ENCODE measurements at regions not wholly inside any gene's neighbourhood (a gene's known extent, or its start where the extent isn't known, plus 50 kb on each side); places are given as distances from the start of the nearest gene placed in this dataset.

DNA sequence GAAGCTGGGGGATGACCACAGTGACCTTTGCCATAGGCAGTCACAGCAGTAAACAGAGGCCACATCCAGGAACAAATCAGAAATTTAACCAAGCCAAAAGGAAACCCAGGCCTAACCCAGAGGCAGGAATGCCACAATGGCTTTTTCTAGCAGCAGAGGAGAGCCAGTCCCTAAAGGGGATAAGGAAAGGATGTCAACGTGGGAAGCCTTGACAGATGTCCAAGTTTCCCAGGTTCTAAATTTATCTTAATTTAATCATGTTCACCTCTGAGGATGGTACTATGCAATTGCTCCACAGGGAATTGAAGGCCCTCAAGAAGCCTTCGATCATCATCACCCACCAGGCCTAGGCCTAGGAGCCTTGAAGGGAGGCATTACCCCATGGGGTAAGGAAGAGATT lies 374.7 kb downstream of the TNS1 start:
- no peak for DNase-seq

GRCh38 chr2:217626926-217627325 lies 375.9 kb downstream of the TNS1 start:
- DNase-seq: no peak

DNA sequence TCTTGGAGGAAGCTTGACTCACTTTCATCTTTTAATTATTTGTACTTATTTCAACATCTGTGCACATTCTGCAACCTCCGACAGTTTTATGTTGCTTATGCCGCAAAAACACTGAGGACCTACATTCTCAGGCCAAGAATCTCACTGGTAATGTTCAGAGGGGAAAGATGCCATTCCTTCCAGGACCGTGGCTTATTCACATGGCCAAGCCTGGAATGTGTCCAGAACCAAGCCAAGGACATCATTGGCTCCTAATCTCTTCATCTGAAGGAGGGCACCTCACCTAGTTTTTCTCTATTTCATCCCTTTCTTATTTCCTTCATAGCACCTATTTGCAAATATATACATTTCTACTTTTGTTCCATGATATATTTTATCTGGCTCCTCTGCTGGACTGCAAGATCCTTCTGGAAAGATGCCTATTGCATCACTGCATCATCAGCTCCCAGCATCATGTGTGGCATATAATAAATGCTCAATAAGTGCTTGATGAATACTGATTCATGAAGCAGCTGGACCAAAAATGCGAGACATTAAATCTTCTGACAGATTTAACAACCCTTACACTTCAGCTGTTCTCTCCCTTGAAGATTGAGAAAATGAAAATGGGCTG lies 377.1 kb downstream of the TNS1 start:
- no peak for DNase-seq

- no peak for DNase-seq
Measured at GRCh38 chr2:217623281-217623912, 379.4 kb downstream of the TNS1 start.

DNA sequence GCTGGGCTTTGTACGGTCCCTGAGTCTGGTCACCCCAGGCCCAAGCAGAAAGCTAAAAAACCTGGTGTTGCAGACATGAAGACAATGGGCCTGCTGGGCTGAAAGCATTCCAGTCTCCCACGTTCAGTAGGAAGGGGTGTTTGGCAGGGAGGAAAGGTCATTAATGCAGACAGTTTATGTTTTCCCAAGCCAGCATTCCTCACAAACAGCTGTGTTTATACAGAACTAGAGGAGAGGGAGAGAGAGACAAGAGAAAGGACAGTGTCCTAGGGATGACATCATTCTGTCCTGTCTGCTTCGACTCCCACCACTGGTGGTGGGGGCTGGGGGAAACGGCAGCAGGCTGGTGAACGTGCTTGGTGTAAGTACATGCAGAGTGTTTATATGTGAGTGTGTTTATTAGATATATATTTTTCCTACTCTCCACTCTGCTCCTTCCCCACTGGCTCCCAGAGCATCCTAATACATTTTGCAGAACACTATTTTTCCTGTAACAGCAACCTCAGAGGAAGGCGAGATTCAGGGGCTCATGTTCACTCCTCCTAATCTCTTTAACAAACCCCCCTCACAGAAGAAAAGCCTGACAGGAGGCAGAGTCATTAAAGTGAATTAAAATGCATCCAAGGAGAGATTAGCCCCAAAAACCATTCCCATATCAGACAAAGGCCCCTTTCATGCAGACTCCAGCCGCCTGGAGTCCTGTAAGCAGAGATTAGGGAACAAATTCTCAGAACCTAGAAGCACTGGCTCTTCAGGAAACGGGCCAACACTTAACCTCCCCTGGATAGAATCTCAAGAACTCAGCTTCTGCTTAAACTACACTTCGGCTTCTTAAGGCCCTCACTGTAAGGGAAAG lies 380.4 kb downstream of the TNS1 start:
- peak in 21 of 56 donors; percentile 5 to 56 (median 26) for DNase-seq

DNA sequence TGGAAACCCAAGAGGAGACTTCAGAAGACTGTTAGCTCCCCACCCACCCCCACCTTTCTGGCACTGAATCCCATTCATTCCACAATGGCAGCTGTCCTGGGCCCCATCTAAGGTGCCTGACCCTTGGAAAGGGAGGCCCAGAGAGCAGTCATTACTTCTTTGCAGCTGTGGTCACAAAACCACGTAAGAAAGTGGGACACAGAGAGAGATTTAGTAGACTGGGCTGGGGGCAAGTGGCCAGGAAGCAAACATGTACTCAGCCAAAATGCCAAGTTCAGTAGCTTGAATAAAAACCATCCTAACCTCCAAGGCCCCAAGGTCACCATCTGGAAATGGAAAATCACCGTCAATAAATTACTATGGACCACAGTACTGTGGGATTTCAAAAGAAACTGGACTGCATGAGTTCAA lies 381.4 kb downstream of the TNS1 start:
- DNase-seq: no peak

DNA sequence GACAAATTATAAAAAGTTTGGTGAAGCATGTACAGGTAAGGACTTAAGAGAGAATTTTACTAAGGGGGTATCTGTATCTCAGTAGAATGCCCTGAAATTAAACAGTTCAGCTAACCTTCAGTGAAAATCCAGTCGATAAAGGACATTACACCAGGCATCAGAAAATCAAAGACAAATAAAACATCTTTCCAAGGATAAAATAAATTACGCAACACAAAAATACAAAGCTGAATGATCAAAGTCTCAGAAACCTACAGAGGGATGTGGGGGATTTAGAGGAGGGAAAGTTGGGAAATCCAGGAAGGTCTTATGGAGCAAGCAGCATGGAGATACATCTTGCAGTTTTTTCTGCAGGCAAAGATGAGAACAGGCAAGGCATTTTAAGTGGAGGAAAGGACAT lies 384.1 kb downstream of the TNS1 start:
- no peak for DNase-seq

DNA sequence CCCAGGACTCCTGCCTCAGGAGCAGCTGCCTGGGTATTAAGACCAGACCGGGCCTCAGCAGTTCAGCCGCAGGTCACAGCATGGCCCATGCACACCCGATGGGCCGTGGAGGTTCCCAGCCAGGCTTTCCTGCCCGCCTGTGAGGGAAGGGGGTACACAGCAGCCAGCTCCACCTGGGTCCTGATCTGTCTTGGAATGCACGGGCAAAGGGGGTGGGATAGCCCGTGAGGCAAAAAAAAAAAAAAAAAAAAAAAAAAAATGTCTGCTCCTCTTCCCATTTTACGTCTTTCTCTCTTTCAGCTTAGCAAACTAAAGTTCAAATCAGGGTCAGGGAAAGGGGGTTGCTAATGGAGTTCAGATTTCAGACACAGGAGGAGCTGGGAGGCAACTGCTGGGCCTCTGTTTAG lies 385.2 kb downstream of the TNS1 start:
- DNase-seq: no peak

- DNase-seq: no peak
Measured at GRCh38 chr2:217616936-217617335, 385.9 kb downstream of the TNS1 start.

DNA sequence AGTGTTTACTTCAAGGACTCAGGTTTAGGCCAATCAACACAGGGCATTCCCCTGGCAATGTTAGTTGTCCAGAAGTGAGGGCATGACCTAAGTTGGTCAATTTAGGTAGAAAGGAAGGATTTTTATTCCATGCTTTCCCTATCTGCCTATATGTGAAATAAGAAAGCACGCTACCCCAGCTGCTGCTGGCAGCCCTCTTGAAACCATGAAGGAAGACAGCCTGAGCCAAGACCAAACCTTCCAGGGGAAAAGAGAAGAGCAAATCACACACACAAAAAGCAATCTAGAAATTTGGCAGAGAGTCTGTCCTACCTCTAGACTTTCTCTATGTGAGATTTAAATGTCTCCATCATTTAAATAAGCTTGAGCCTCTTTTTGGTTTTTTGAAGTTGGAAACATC lies 387.6 kb downstream of the TNS1 start:
- DNase-seq: no peak

DNA sequence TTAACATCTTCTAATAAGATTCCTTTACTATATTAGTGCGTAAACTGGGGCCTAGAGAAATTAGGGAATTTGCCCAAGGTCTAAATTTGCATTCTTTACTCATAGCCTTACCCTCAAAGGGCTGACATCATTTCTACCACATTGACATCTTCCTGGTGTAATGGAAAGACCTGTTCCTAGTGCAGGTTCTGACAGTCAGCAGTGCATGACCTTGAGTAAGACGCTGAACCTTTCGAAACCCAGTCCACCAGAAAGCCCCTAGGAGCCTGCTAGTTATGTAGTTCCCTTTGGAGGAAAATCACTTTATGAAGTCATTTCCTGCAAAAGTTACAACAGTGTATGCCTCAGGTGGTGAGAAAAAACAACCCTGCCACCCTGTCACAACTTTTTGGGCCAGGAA lies 388.3 kb downstream of the TNS1 start:
- DNase-seq: no peak

GRCh38 chr2:217614096-217614495 lies 388.7 kb downstream of the TNS1 start:
- DNase-seq: no peak

GRCh38 chr2:217612920-217613319 lies 389.9 kb downstream of the TNS1 start:
- DNase-seq: no peak

- no peak for DNase-seq
Measured at GRCh38 chr2:217612211-217612610, 390.6 kb downstream of the TNS1 start.

DNA sequence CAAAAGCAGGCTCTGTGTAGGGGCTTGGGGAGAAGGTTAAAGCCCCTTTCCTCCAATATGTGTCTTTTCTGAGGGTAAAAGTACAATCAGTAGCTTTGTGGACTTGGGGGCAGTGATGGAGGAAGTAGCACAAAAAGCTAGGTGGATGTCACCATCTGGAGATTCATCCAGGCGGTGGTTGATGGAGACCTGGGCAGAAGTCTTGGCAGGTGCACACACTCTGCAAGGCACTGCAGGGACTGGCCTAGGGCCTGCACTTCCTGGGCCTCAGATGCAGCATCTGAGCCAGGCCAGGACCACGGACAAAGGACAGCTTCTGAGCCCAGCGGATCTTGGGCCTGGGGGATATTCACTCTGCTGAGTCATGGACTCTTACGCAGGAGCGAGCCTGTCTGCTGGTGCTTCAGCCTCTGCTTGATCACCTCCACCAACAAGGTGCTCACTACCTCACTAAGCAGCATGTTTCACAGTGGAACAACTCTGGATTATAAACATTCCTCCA lies 391.1 kb downstream of the TNS1 start:
- DNase-seq: no peak

DNA sequence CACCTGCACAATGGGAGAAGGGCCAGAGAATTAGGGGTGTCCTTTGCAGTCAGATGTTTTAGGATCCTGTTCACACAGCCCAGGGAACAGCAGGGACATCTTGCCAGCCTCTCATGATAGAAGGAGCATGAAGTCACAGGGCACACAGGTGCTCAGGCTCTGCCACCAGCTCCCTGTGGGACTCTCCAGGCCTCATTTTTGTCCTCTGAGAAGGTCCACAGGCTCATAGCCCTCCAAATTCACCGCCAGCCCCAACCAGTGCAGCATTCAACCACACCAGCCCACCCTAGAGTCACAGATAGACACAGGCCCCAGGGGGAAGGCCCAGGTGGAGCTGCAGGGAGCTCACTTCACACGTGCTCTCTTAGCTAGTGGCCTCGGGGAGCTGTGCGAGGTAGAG lies 391.7 kb downstream of the TNS1 start:
- no peak for DNase-seq

GRCh38 chr2:217610401-217610814 lies 392.4 kb downstream of the TNS1 start:
- DNase-seq: no peak

GRCh38 chr2:217609952-217610351 lies 392.8 kb downstream of the TNS1 start:
- no peak for DNase-seq

DNA sequence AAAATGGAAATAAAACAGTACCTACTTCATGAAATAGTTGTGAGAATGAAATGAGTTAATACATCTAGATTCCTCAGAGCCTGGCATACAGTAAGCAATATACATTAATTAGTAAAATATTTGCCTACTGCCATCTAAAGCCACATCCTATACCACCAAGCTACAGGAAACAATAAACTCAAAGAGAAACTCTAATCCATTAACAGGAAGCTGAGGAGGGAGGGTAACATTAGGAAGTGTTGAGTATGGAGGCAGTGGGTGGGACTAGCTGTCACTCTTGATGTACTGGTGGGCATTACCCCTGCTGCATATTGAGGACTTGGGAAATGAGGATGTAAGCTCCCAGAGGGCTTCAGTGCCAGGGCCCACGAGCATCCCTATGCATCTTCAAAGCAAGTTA lies 396.5 kb downstream of the TNS1 start:
- no peak for DNase-seq

- DNase-seq: no peak
Measured at GRCh38 chr2:217604527-217605194, 398.1 kb downstream of the TNS1 start.

GRCh38 chr2:217601601-217602000 lies 401.2 kb downstream of the TNS1 start:
- no peak for DNase-seq

- DNase-seq: peak in 3 of 56 donors; percentile 4 to 12 (median 8)
Measured at GRCh38 chr2:217599906-217600305, 402.9 kb downstream of the TNS1 start.
